ENCODE measurements at regions not wholly inside any gene's neighbourhood (a gene's known extent, or its start where the extent isn't known, plus 50 kb on each side); places are given as distances from the start of the nearest gene placed in this dataset.

- H3K36me3 Mint-ChIP-seq: peaks cover 5% of the 10 kb centered on the region
- peaks cover 6 to 11% of the 10 kb centered on the region in 2 donors for H3K9me3 Mint-ChIP-seq
- TF ChIP-seq CTCF (IDR thresholded peaks at IDR 0.05): no peak
- Histone ChIP-seq H3K4me1 (ENCODE audit: control insufficient read depth, insufficient read depth, low read length) (no peaks in the 10 kb centered on the region), H3K27me3 (ENCODE audit: control insufficient read depth, insufficient read depth, low read length) (no peaks in the 10 kb centered on the region), H3K27ac (ENCODE audit: low read length) (no peak overlapping the region), H3K36me3 (ENCODE audit: control insufficient read depth, insufficient read depth, low read length) (no peaks in the 10 kb centered on the region), H3K9me3 (ENCODE audit: control insufficient read depth, insufficient read depth, low read length) (peaks cover 5% of the 10 kb centered on the region), H3K4me3 (ENCODE audit: low read length) (no peak overlapping the region)
- WGBS (ENCODE audit: insufficient coverage): 14% methylated on average over 4 of the region's 4 CpGs
- H3K27ac Mint-ChIP-seq: no peak overlapping the region
- ATAC-seq (no peak), DNase-seq (no peak)
- intact Hi-C loops (cut with micrococcal nuclease): no loop called here
- no peaks in the 10 kb centered on the region for H3K4me1 Mint-ChIP-seq
- no peak overlapping the region for H3K4me3 Mint-ChIP-seq
- H3K27me3 Mint-ChIP-seq (ENCODE audit: low read depth in 2 of 2): no peaks in the 10 kb centered on the region
Observed at GRCh38 chr16:64745258-64745930, 376.5 kb downstream of the CDH11 start.

- no peaks in the 10 kb centered on the region for H3K36me3 ChIP-seq (ENCODE audit: control insufficient read depth, insufficient read depth, low read length)
- H3K27ac Mint-ChIP-seq: no peak overlapping the region
- intact Hi-C loops (cut with micrococcal nuclease): no loop called here
- H3K4me3 ChIP-seq (ENCODE audit: low read length): no peak overlapping the region
- no peaks in the 10 kb centered on the region for H3K36me3 Mint-ChIP-seq
- ATAC-seq: no peak
- H3K27me3 ChIP-seq (ENCODE audit: control insufficient read depth, insufficient read depth, low read length): no peaks in the 10 kb centered on the region
- 81% methylated on average over 2 of the region's 3 CpGs for WGBS (ENCODE audit: insufficient coverage)
- H3K9me3 ChIP-seq (ENCODE audit: control insufficient read depth, insufficient read depth, low read length): peaks cover 5% of the 10 kb centered on the region
- peaks cover 5 to 11% of the 10 kb centered on the region in 2 donors for H3K9me3 Mint-ChIP-seq
- no peaks in the 10 kb centered on the region for H3K4me1 ChIP-seq (ENCODE audit: control insufficient read depth, insufficient read depth, low read length)
- H3K27me3 Mint-ChIP-seq (ENCODE audit: low read depth in 2 of 2): no peaks in the 10 kb centered on the region
- no peaks in the 10 kb centered on the region for H3K4me1 Mint-ChIP-seq
- no peak overlapping the region for H3K4me3 Mint-ChIP-seq
- no peak for DNase-seq
- TF ChIP-seq CTCF (IDR thresholded peaks at IDR 0.05): no peak
- no peak overlapping the region for H3K27ac ChIP-seq (ENCODE audit: low read length)
Observed at GRCh38 chr16:64742455-64743223, 379.2 kb downstream of the CDH11 start.

- DNase-seq (no peak), ATAC-seq (no peak)
- Mint-ChIP-seq H3K36me3 (no peaks in the 10 kb centered on the region), H3K27ac (no peak overlapping the region), H3K4me1 (no peaks in the 10 kb centered on the region), H3K4me3 (no peak overlapping the region), H3K27me3 (ENCODE audit: low read depth in 2 of 2) (no peaks in the 10 kb centered on the region), H3K9me3 (peaks cover 13 to 15% of the 10 kb centered on the region in 2 donors)
- no peaks in the 10 kb centered on the region for H3K27me3 ChIP-seq (ENCODE audit: control insufficient read depth, insufficient read depth, low read length)
- no peaks in the 10 kb centered on the region for H3K36me3 ChIP-seq (ENCODE audit: control insufficient read depth, insufficient read depth, low read length)
- intact Hi-C loops (cut with micrococcal nuclease): no loop called here
- H3K4me3 ChIP-seq (ENCODE audit: low read length): no peak overlapping the region
- H3K9me3 ChIP-seq (ENCODE audit: control insufficient read depth, insufficient read depth, low read length): peaks cover 2% of the 10 kb centered on the region
- WGBS (ENCODE audit: insufficient coverage): 100% methylated on average over 1 of the region's 2 CpGs
- no peak for TF ChIP-seq CTCF (IDR thresholded peaks at IDR 0.05)
- no peak overlapping the region for H3K27ac ChIP-seq (ENCODE audit: low read length)
- no peaks in the 10 kb centered on the region for H3K4me1 ChIP-seq (ENCODE audit: control insufficient read depth, insufficient read depth, low read length)
Observed at GRCh38 chr16:64740261-64740660, 381.6 kb downstream of the CDH11 start.

All from natural killer cell (primary cell).